GM18868 (cell line): ENCODE measurements at regions not wholly inside any gene's neighbourhood (a gene's known extent, or its start where the extent isn't known, plus 50 kb on each side); places are given as distances from the start of the nearest gene placed in this dataset.
"Not testable (repeated sequence)": the region's sequence is repeated elsewhere in the genome, so short reads cannot be mapped to it uniquely, and the experiment has no call there.

Experiments used
- ATAC-seq: cut with Tn5 transposase; IDR thresholded peaks from one replicate; pipeline ENCODE4 v1.9.1; 2021; ENCODE audit warnings: mild to moderate bottlenecking, moderate library complexity; ENCODE audit not compliant: unreplicated experiment

- ATAC-seq, result no peak
Measured at GRCh38 chr6:78500299-78501089, 366.9 kb upstream of the IRAK1BP1 start.

GRCh38 chr6:78502386-78502887, 364.9 kb upstream of the IRAK1BP1 start:
- ATAC-seq, result no peak

- peak; percentile 72 for ATAC-seq
Measured at GRCh38 chr6:78505178-78505577, 362.2 kb upstream of the IRAK1BP1 start.

- no peak for ATAC-seq
Measured at GRCh38 chr6:78511009-78511408, 356.3 kb upstream of the IRAK1BP1 start.

- no peak for ATAC-seq
Measured at GRCh38 chr6:78513856-78514255, 353.5 kb upstream of the IRAK1BP1 start.

- ATAC-seq, result no peak
Measured at GRCh38 chr6:78515271-78515670, 352.1 kb upstream of the IRAK1BP1 start.

GRCh38 chr6:78517399-78517798, 350.0 kb upstream of the IRAK1BP1 start:
- ATAC-seq, result no peak

GRCh38 chr6:78523622-78524021, 343.7 kb upstream of the IRAK1BP1 start:
- ATAC-seq, result no peak

GRCh38 chr6:78525976-78526375, 341.4 kb upstream of the IRAK1BP1 start:
- ATAC-seq, result no peak

- ATAC-seq, result no peak
Measured at GRCh38 chr6:78526432-78526831, 340.9 kb upstream of the IRAK1BP1 start.

- no peak for ATAC-seq
Measured at GRCh38 chr6:78528926-78529325, 338.4 kb upstream of the IRAK1BP1 start.

GRCh38 chr6:78530208-78530607, 337.1 kb upstream of the IRAK1BP1 start:
- ATAC-seq, result no peak

- ATAC-seq, result no peak
Measured at GRCh38 chr6:78533426-78533825, 333.9 kb upstream of the IRAK1BP1 start.

GRCh38 chr6:78533876-78534275, 333.5 kb upstream of the IRAK1BP1 start:
- no peak for ATAC-seq

- no peak for ATAC-seq
Measured at GRCh38 chr6:78538002-78538401, 329.3 kb upstream of the IRAK1BP1 start.

GRCh38 chr6:78547636-78548035, 319.7 kb upstream of the IRAK1BP1 start:
- not testable (repeated sequence) for ATAC-seq

GRCh38 chr6:78551361-78551760, 316.0 kb upstream of the IRAK1BP1 start:
- no peak for ATAC-seq

GRCh38 chr6:78552435-78552834, 314.9 kb upstream of the IRAK1BP1 start:
- no peak for ATAC-seq

- no peak for ATAC-seq
Measured at GRCh38 chr6:78554341-78554740, 313.0 kb upstream of the IRAK1BP1 start.

- no peak for ATAC-seq
Measured at GRCh38 chr6:78559056-78559455, 308.3 kb upstream of the IRAK1BP1 start.

GRCh38 chr6:78561015-78561414, 306.3 kb upstream of the IRAK1BP1 start:
- ATAC-seq, result no peak

- no peak for ATAC-seq
Measured at GRCh38 chr6:78565997-78566396, 301.4 kb upstream of the IRAK1BP1 start.

- ATAC-seq, result no peak
Measured at GRCh38 chr6:78570044-78570443, 297.3 kb upstream of the IRAK1BP1 start.
